Loucy (cell line): ENCODE measurements at regions not wholly inside any gene's neighbourhood (a gene's known extent, or its start where the extent isn't known, plus 50 kb on each side); places are given as distances from the start of the nearest gene placed in this dataset.

Experiments
- H2AFZ ChIP-seq: fragments of 200-600 bp; sonication (generic); 2 replicates; pipeline ENCODE4 v1.6.0; 2016; ENCODE audit warnings: antibody characterized with exemption, mild to moderate bottlenecking, low read length, moderate library complexity
- H3F3A ChIP-seq: fragments of 200-600 bp; 2 replicates; pipeline ENCODE4 v1.6.0; 2016; ENCODE audit warnings: antibody characterized with exemption, low read depth, mild to moderate bottlenecking
- H3K27me3 ChIP-seq: fragments of 200-600 bp; sonication (generic); 2 replicates; pipeline ENCODE4 v1.6.1; 2014; ENCODE audit warnings: low read length, mild to moderate bottlenecking; ENCODE audit not compliant: insufficient read depth, poor library complexity, severe bottlenecking
- H3K36me3 ChIP-seq: fragments of 200-600 bp; sonication (generic); 2 replicates; pipeline ENCODE4 v1.6.1; 2016; ENCODE audit warnings: low read length; ENCODE audit not compliant: insufficient read depth
- H3K4me1 ChIP-seq: fragments of 200-600 bp; sonication (generic); 2 replicates; pipeline ENCODE4 v1.5.1; 2014; ENCODE audit warnings: low read length, mild to moderate bottlenecking; ENCODE audit not compliant: insufficient read depth, poor library complexity, severe bottlenecking
- H3K4me2 ChIP-seq: fragments of 200-600 bp; sonication (generic); 2 replicates; pipeline ENCODE4 v1.6.0; 2014; ENCODE audit warnings: antibody characterized with exemption, low read length, low read depth, mild to moderate bottlenecking; ENCODE audit not compliant: poor library complexity, severe bottlenecking
- H3K4me3 ChIP-seq: fragments of 200-600 bp; sonication (generic); 2 replicates; pipeline ENCODE4 v1.5.1; 2014; ENCODE audit warnings: low read length, mild to moderate bottlenecking, mixed read lengths; ENCODE audit not compliant: poor library complexity, severe bottlenecking
- H3K79me2 ChIP-seq: fragments of 200-600 bp; sonication (generic); 2 replicates; pipeline ENCODE4 v1.6.1; 2014; ENCODE audit warnings: low read length; ENCODE audit not compliant: insufficient read depth
- H3K9ac ChIP-seq: fragments of 200-600 bp; sonication (generic); 2 replicates; pipeline ENCODE4 v1.6.0; 2014; ENCODE audit warnings: mild to moderate bottlenecking, low read depth, low read length, moderate library complexity; ENCODE audit not compliant: poor library complexity, severe bottlenecking
- H3K9me2 ChIP-seq: fragments of 200-600 bp; sonication (generic); replicated peaks from 2 replicates; pipeline ENCODE4 v1.6.1; 2016; ENCODE audit warnings: low read depth, low read length, mixed read lengths
- H3K9me3 ChIP-seq: fragments of 200-600 bp; sonication (generic); 2 replicates; pipeline ENCODE4 v1.6.1; 2014; ENCODE audit warnings: mild to moderate bottlenecking, antibody characterized with exemption, low read length, low read depth; ENCODE audit not compliant: insufficient read depth
- H4K20me1 ChIP-seq: fragments of 200-600 bp; sonication (generic); 2 replicates; pipeline ENCODE4 v1.6.0; 2014; ENCODE audit warnings: antibody characterized with exemption, low read length, mild to moderate bottlenecking; ENCODE audit not compliant: insufficient read depth, poor library complexity, severe bottlenecking
- CTCF ChIP-seq: fragments of 200-600 bp; sonication (generic); conservative IDR thresholded peaks from 2 replicates; pipeline ENCODE4 v1.5.1; 2014; ENCODE audit warnings: mild to moderate bottlenecking, antibody characterized with exemption, low read length
- EZH2phosphoT487 ChIP-seq: fragments of 200-600 bp; IDR thresholded peaks from 2 replicates; pipeline ENCODE4 v1.6.1; 2018; ENCODE audit warnings: antibody characterized with exemption, mild to moderate bottlenecking, moderate library complexity, borderline replicate concordance

GRCh38 chr12:89890161-89890560 is 181.5 kb upstream of the ATP2B1 start:
- Histone ChIP-seq H3K79me2 (no peaks in the 10 kb centered on the region), H3K27me3 (no peaks in the 10 kb centered on the region), H3K4me3 (no peak overlapping the region), H2AFZ (no peak overlapping the region), H4K20me1 (no peaks in the 10 kb centered on the region), H3K9ac (no peak overlapping the region), H3K9me2 (no peaks in the 10 kb centered on the region), H3K4me2 (no peak overlapping the region), H3F3A (no peaks in the 10 kb centered on the region), H3K9me3 (no peaks in the 10 kb centered on the region), H3K36me3 (no peaks in the 10 kb centered on the region), H3K4me1 (no peaks in the 10 kb centered on the region)
- TF ChIP-seq CTCF = no peak
- TF ChIP-seq EZH2phosphoT487 = no peak

GRCh38 chr12:89889062-89889461 is 180.4 kb upstream of the ATP2B1 start:
- H3F3A ChIP-seq = no peaks in the 10 kb centered on the region
- H3K36me3 ChIP-seq = no peaks in the 10 kb centered on the region
- H4K20me1 ChIP-seq = no peaks in the 10 kb centered on the region
- TF ChIP-seq CTCF (no peak), EZH2phosphoT487 (no peak)
- no peaks in the 10 kb centered on the region for H3K27me3 ChIP-seq
- H3K79me2 ChIP-seq = no peaks in the 10 kb centered on the region
- H3K4me1 ChIP-seq = no peaks in the 10 kb centered on the region
- H2AFZ ChIP-seq = no peak overlapping the region
- no peaks in the 10 kb centered on the region for H3K9me2 ChIP-seq
- H3K4me2 ChIP-seq = no peak overlapping the region
- H3K4me3 ChIP-seq = no peak overlapping the region
- no peak overlapping the region for H3K9ac ChIP-seq
- H3K9me3 ChIP-seq = no peaks in the 10 kb centered on the region

GRCh38 chr12:89884952-89885351 is 176.3 kb upstream of the ATP2B1 start:
- Histone ChIP-seq H3F3A (no peaks in the 10 kb centered on the region), H3K9me2 (no peaks in the 10 kb centered on the region), H2AFZ (no peak overlapping the region), H3K9ac (no peak overlapping the region), H3K9me3 (no peaks in the 10 kb centered on the region), H3K27me3 (no peaks in the 10 kb centered on the region), H3K36me3 (no peaks in the 10 kb centered on the region), H3K4me1 (peaks cover 26% of the 10 kb centered on the region), H4K20me1 (no peaks in the 10 kb centered on the region), H3K4me3 (no peak overlapping the region), H3K79me2 (no peaks in the 10 kb centered on the region), H3K4me2 (no peak overlapping the region)
- TF ChIP-seq CTCF (no peak), EZH2phosphoT487 (no peak)
